Endodermal cell (in vitro differentiated cells): ENCODE measurements at regions not wholly inside any gene's neighbourhood (a gene's known extent, or its start where the extent isn't known, plus 50 kb on each side); places are given as distances from the start of the nearest gene placed in this dataset.

Experiments used
- DNase-seq: peaks from one replicate; pipeline ENCODE4 v3.0.0-alpha.2; 2017
- H3K27ac ChIP-seq: 2 replicates; pipeline ENCODE4 v1.5.1; 2013; ENCODE audit warnings: mild to moderate bottlenecking, low read depth, low read length, moderate library complexity
- H3K27me3 ChIP-seq: 2 replicates; pipeline ENCODE4 v1.6.1; 2013; ENCODE audit warnings: mild to moderate bottlenecking, low read length, moderate library complexity; ENCODE audit not compliant: insufficient read depth, control insufficient read depth, poor library complexity, severe bottlenecking
- H3K36me3 ChIP-seq: 2 replicates; pipeline ENCODE4 v1.7.0; 2013; ENCODE audit warnings: mild to moderate bottlenecking, low read length, moderate library complexity; ENCODE audit not compliant: control insufficient read depth, insufficient read depth
- H3K4me1 ChIP-seq: one replicate; pipeline ENCODE4 v1.7.0; 2013; ENCODE audit warnings: low read length; ENCODE audit not compliant: control insufficient read depth, insufficient read depth
- H3K4me3 ChIP-seq: 2 replicates; pipeline ENCODE4 v1.5.1; 2013; ENCODE audit warnings: mild to moderate bottlenecking, low read length, moderate library complexity
- H3K9ac ChIP-seq: 2 replicates; pipeline ENCODE4 v1.6.1; 2013; ENCODE audit warnings: mild to moderate bottlenecking, low read length, moderate library complexity; ENCODE audit not compliant: poor library complexity, severe bottlenecking; ENCODE audit errors: extremely low read depth
- H3K9me3 ChIP-seq: 2 replicates; pipeline ENCODE4 v1.6.1; 2013; ENCODE audit warnings: mild to moderate bottlenecking, low read length, moderate library complexity; ENCODE audit not compliant: control insufficient read depth
- H3K27ac Mint-ChIP-seq: 2 replicates; pipeline ENCODE4 v1.8.0; 2020; ENCODE audit warnings: mixed read lengths
- H3K27me3 Mint-ChIP-seq: 2 replicates; pipeline ENCODE4 v1.8.0; 2021; ENCODE audit warnings: mild to moderate bottlenecking, mixed read lengths; ENCODE audit not compliant: insufficient read depth
- H3K36me3 Mint-ChIP-seq: 2 replicates; pipeline ENCODE4 v1.8.0; 2020; ENCODE audit warnings: low read depth, mixed read lengths
- H3K4me1 Mint-ChIP-seq: 2 replicates; pipeline ENCODE4 v1.8.0; 2020; ENCODE audit warnings: mixed read lengths
- H3K4me3 Mint-ChIP-seq: 2 replicates; pipeline ENCODE4 v1.8.0; 2020; ENCODE audit warnings: mild to moderate bottlenecking, moderate library complexity, mixed read lengths
- H3K9me3 Mint-ChIP-seq: 2 replicates; pipeline ENCODE4 v1.8.0; 2020; ENCODE audit warnings: mild to moderate bottlenecking, mixed read lengths
- CTCF ChIP-seq: fragments of 200-600 bp; sonication (generic); conservative IDR thresholded peaks from 2 replicates; pipeline ENCODE4 v1.5.0; 2021; ENCODE audit warnings: antibody characterized with exemption, mild to moderate bottlenecking
- WGBS, 2 experiments: methylation state at CpG; one replicate each; pipeline versions ENCODE4 v1.1.5 to v1.1.7; 2013; ENCODE audit warnings: missing lambda C conversion rate in 2 of 2, mixed read lengths in 1 of 2; ENCODE audit not compliant: insufficient coverage in 1 of 2, insufficient read length in 1 of 2; 5-methylcytosine and 5-hydroxymethylcytosine counted together

GRCh38 chr6:11911538-11911937 is 100.6 kb upstream of the HIVEP1 start:
- WGBS, 2 experiments, result 95% methylated on average over 1 of the region's 1 CpG; no CpG with 5 or more reads in 1 of the 2 experiments
- H3K27ac Mint-ChIP-seq, result no peak overlapping the region
- DNase-seq, result no peak

GRCh38 chr6:11909696-11910132 is 102.4 kb upstream of the HIVEP1 start:
- Histone ChIP-seq H3K36me3 (no peaks in the 10 kb centered on the region), H3K27ac (no peak overlapping the region), H3K4me3 (no peak overlapping the region), H3K27me3 (no peaks in the 10 kb centered on the region), H3K4me1 (no peaks in the 10 kb centered on the region), H3K9me3 (peaks cover 16% of the 10 kb centered on the region), H3K9ac (no peak overlapping the region)
- H3K36me3 Mint-ChIP-seq, result peaks cover 3% of the 10 kb centered on the region
- no peak for TF ChIP-seq CTCF
- DNase-seq, result no peak
- no peaks in the 10 kb centered on the region for H3K27me3 Mint-ChIP-seq
- 70 to 96% methylated on average over 2 to 7 of the region's 7 CpGs for WGBS, 2 experiments
- H3K9me3 Mint-ChIP-seq, result peaks cover 18% of the 10 kb centered on the region
- no peaks in the 10 kb centered on the region for H3K4me1 Mint-ChIP-seq
- H3K4me3 Mint-ChIP-seq, result no peak overlapping the region
- H3K27ac Mint-ChIP-seq, result no peak overlapping the region

More at GRCh38 chr6:11911538-11911937, 100.6 kb upstream of the HIVEP1 start:
- Histone ChIP-seq H3K27ac (no peak overlapping the region), H3K9me3 (peaks cover 16% of the 10 kb centered on the region), H3K36me3 (no peaks in the 10 kb centered on the region), H3K9ac (no peak overlapping the region), H3K27me3 (no peaks in the 10 kb centered on the region), H3K4me3 (no peak overlapping the region), H3K4me1 (no peaks in the 10 kb centered on the region)
- Mint-ChIP-seq H3K9me3 (peaks cover 18% of the 10 kb centered on the region), H3K4me1 (no peaks in the 10 kb centered on the region), H3K27me3 (no peaks in the 10 kb centered on the region), H3K4me3 (no peak overlapping the region), H3K36me3 (peaks cover 3% of the 10 kb centered on the region)
- no peak for TF ChIP-seq CTCF

GRCh38 chr6:11908436-11909105 is 103.5 kb upstream of the HIVEP1 start:
- H3K27ac Mint-ChIP-seq, result no peak overlapping the region
- H3K4me3 Mint-ChIP-seq, result no peak overlapping the region
- H3K36me3 Mint-ChIP-seq, result peaks cover 3% of the 10 kb centered on the region
- H3K4me1 Mint-ChIP-seq, result no peaks in the 10 kb centered on the region
- Histone ChIP-seq H3K4me1 (no peaks in the 10 kb centered on the region), H3K27ac (no peak overlapping the region), H3K27me3 (no peaks in the 10 kb centered on the region), H3K36me3 (no peaks in the 10 kb centered on the region), H3K9ac (no peak overlapping the region), H3K4me3 (no peak overlapping the region), H3K9me3 (peaks cover 16% of the 10 kb centered on the region)
- WGBS, 2 experiments, result 85 to 100% methylated on average over 1 to 2 of the region's 2 CpGs
- no peak for DNase-seq
- H3K27me3 Mint-ChIP-seq, result no peaks in the 10 kb centered on the region
- no peak for TF ChIP-seq CTCF
- H3K9me3 Mint-ChIP-seq, result peaks cover 18% of the 10 kb centered on the region
